ENCODE measurements at regions not wholly inside any gene's neighbourhood (a gene's known extent, or its start where the extent isn't known, plus 50 kb on each side); places are given as distances from the start of the nearest gene placed in this dataset.

GRCh38 chr5:84569307-84569706 is 184.6 kb upstream of the EDIL3 start:
- H3K9ac ChIP-seq (ENCODE audit: low read length), result no peak overlapping the region
- no peak for DNase-seq
- H3K79me2 ChIP-seq (ENCODE audit: control insufficient read depth, insufficient read depth, low read length, poor library complexity), result no peaks in the 10 kb centered on the region
- no peak overlapping the region for H4K8ac ChIP-seq (ENCODE audit: low read depth, low read length)
- WGBS (ENCODE audit: extremely low coverage, insufficient coverage, insufficient read length), result no CpG with 5 or more reads among the region's 1 CpG
- no peak overlapping the region for H3K4ac ChIP-seq (ENCODE audit: low read depth, low read length)
- H3K4me3 ChIP-seq (ENCODE audit: low read depth, low read length), result no peak overlapping the region
- no peaks in the 10 kb centered on the region for H3K27me3 ChIP-seq (ENCODE audit: insufficient read depth, low read length)
- H2BK12ac ChIP-seq (ENCODE audit: low read length), result no peak overlapping the region
- no peak overlapping the region for H3K23ac ChIP-seq (ENCODE audit: low read length)
- no peak overlapping the region for H2AFZ ChIP-seq (ENCODE audit: insufficient read depth, low read length, poor library complexity)
- no peaks in the 10 kb centered on the region for H3K4me1 ChIP-seq (ENCODE audit: control insufficient read depth in 1 of 2, insufficient read depth in 2 of 2, low read length in 2 of 2)
- no peak overlapping the region for H3K14ac ChIP-seq (ENCODE audit: low read length)
- no peak overlapping the region for H2BK120ac ChIP-seq (ENCODE audit: insufficient read depth, low read length, poor library complexity)
- no peak overlapping the region for H2AK5ac ChIP-seq (ENCODE audit: low read length)
- H3K79me1 ChIP-seq (ENCODE audit: low read length), result no peaks in the 10 kb centered on the region
- no peak overlapping the region for H3K18ac ChIP-seq (ENCODE audit: low read length)
- no peak overlapping the region for H3K27ac ChIP-seq (ENCODE audit: low read depth, low read length)
- H2BK5ac ChIP-seq (ENCODE audit: low read depth, low read length, poor library complexity), result no peak overlapping the region
- H3K36me3 ChIP-seq (ENCODE audit: control insufficient read depth in 1 of 2, insufficient read depth in 2 of 2, low read length in 2 of 2), result no peaks in the 10 kb centered on the region
- no peak overlapping the region for H3K4me2 ChIP-seq (ENCODE audit: low read length)
- H3K9me3 ChIP-seq (ENCODE audit: insufficient read depth, low read depth, low read length), result no peaks in the 10 kb centered on the region
- no peak overlapping the region for H4K12ac ChIP-seq (ENCODE audit: low read depth, low read length)
- no peak overlapping the region for H4K91ac ChIP-seq (ENCODE audit: low read depth, low read length)

DNA sequence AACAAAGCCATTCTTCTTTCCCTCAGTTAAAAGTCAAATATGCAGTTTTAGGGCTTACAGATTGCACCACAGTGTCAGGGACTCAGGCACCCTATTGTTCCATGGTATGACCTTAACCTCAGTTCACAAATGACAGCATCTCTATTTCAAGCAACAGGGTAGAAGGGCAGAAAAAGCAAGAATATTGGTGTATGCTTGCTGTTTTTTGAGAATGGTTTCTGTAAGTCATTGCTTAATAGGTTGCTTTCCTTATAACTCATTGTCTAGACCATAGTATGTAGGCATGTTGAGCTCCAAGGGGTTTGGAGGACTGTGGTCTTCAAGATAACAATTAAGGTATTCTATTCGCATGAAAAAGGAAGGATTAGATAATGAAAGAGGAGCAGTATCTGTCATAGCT is 183.5 kb upstream of the EDIL3 start:
- H4K8ac ChIP-seq (ENCODE audit: low read depth, low read length), result no peak overlapping the region
- no peak overlapping the region for H2BK12ac ChIP-seq (ENCODE audit: low read length)
- H3K4me2 ChIP-seq (ENCODE audit: low read length), result no peak overlapping the region
- H3K27ac ChIP-seq (ENCODE audit: low read depth, low read length), result no peak overlapping the region
- no peak for DNase-seq
- H3K14ac ChIP-seq (ENCODE audit: low read length), result no peak overlapping the region
- no peaks in the 10 kb centered on the region for H3K36me3 ChIP-seq (ENCODE audit: control insufficient read depth in 1 of 2, insufficient read depth in 2 of 2, low read length in 2 of 2)
- no peaks in the 10 kb centered on the region for H3K79me1 ChIP-seq (ENCODE audit: low read length)
- no peak overlapping the region for H2AFZ ChIP-seq (ENCODE audit: insufficient read depth, low read length, poor library complexity)
- no CpG with 5 or more reads among the region's 1 CpG for WGBS (ENCODE audit: extremely low coverage, insufficient coverage, insufficient read length)
- no peak overlapping the region for H3K4ac ChIP-seq (ENCODE audit: low read depth, low read length)
- no peak overlapping the region for H4K12ac ChIP-seq (ENCODE audit: low read depth, low read length)
- H2BK5ac ChIP-seq (ENCODE audit: low read depth, low read length, poor library complexity), result no peak overlapping the region
- no peaks in the 10 kb centered on the region for H3K27me3 ChIP-seq (ENCODE audit: insufficient read depth, low read length)
- no peak overlapping the region for H3K23ac ChIP-seq (ENCODE audit: low read length)
- H3K18ac ChIP-seq (ENCODE audit: low read length), result no peak overlapping the region
- H3K4me3 ChIP-seq (ENCODE audit: low read depth, low read length), result no peak overlapping the region
- H3K9me3 ChIP-seq (ENCODE audit: insufficient read depth, low read depth, low read length), result no peaks in the 10 kb centered on the region
- no peaks in the 10 kb centered on the region for H3K79me2 ChIP-seq (ENCODE audit: control insufficient read depth, insufficient read depth, low read length, poor library complexity)
- no peak overlapping the region for H2BK120ac ChIP-seq (ENCODE audit: insufficient read depth, low read length, poor library complexity)
- H3K4me1 ChIP-seq (ENCODE audit: control insufficient read depth in 1 of 2, insufficient read depth in 2 of 2, low read length in 2 of 2), result no peaks in the 10 kb centered on the region
- no peak overlapping the region for H3K9ac ChIP-seq (ENCODE audit: low read length)
- no peak overlapping the region for H2AK5ac ChIP-seq (ENCODE audit: low read length)
- H4K91ac ChIP-seq (ENCODE audit: low read depth, low read length), result no peak overlapping the region

DNA sequence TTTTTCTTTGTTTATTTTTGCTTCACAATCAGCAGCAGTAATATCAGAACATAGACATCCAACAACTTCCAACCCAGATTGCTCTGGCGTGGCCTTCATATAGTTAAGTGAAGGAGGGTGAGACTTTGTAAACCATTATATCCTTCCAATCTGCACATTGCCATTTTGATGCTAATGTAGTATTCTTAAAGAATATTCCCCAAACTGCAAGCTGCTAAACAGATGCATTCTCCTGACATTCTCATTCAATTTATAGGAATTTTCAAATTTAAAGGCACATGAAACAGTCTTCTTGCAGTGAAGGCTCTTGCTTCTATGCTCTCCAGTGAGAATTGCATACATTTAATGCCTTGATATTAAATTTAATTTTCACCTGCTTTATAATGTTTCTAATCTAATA is 181.2 kb upstream of the EDIL3 start:
- no peak overlapping the region for H3K23ac ChIP-seq (ENCODE audit: low read length)
- no CpG with 5 or more reads among the region's 1 CpG for WGBS (ENCODE audit: extremely low coverage, insufficient coverage, insufficient read length)
- no peak overlapping the region for H4K91ac ChIP-seq (ENCODE audit: low read depth, low read length)

GRCh38 chr5:84564321-84565075 is 179.8 kb upstream of the EDIL3 start:
- no peak overlapping the region for H2BK120ac ChIP-seq (ENCODE audit: insufficient read depth, low read length, poor library complexity)
- no peaks in the 10 kb centered on the region for H3K27me3 ChIP-seq (ENCODE audit: insufficient read depth, low read length)
- no peak overlapping the region for H4K12ac ChIP-seq (ENCODE audit: low read depth, low read length)
- no peaks in the 10 kb centered on the region for H3K79me2 ChIP-seq (ENCODE audit: control insufficient read depth, insufficient read depth, low read length, poor library complexity)
- H3K9me3 ChIP-seq (ENCODE audit: insufficient read depth, low read depth, low read length), result no peaks in the 10 kb centered on the region
- H3K4me1 ChIP-seq (ENCODE audit: control insufficient read depth in 1 of 2, insufficient read depth in 2 of 2, low read length in 2 of 2), result no peaks in the 10 kb centered on the region
- H3K27ac ChIP-seq (ENCODE audit: low read depth, low read length), result no peak overlapping the region
- H3K18ac ChIP-seq (ENCODE audit: low read length), result no peak overlapping the region
- no peak overlapping the region for H2BK5ac ChIP-seq (ENCODE audit: low read depth, low read length, poor library complexity)
- no peak overlapping the region for H3K4ac ChIP-seq (ENCODE audit: low read depth, low read length)
- no peak overlapping the region for H2BK12ac ChIP-seq (ENCODE audit: low read length)
- H2AFZ ChIP-seq (ENCODE audit: insufficient read depth, low read length, poor library complexity), result no peak overlapping the region
- no peak overlapping the region for H4K91ac ChIP-seq (ENCODE audit: low read depth, low read length)
- no peak overlapping the region for H2AK5ac ChIP-seq (ENCODE audit: low read length)
- no peak overlapping the region for H3K14ac ChIP-seq (ENCODE audit: low read length)
- WGBS (ENCODE audit: extremely low coverage, insufficient coverage, insufficient read length), result no CpG with 5 or more reads among the region's 3 CpGs
- no peaks in the 10 kb centered on the region for H3K79me1 ChIP-seq (ENCODE audit: low read length)
- H3K4me2 ChIP-seq (ENCODE audit: low read length), result no peak overlapping the region
- no peak overlapping the region for H3K9ac ChIP-seq (ENCODE audit: low read length)
- no peaks in the 10 kb centered on the region for H3K36me3 ChIP-seq (ENCODE audit: control insufficient read depth in 1 of 2, insufficient read depth in 2 of 2, low read length in 2 of 2)
- no peak overlapping the region for H3K23ac ChIP-seq (ENCODE audit: low read length)
- no peak overlapping the region for H4K8ac ChIP-seq (ENCODE audit: low read depth, low read length)
- no peak overlapping the region for H3K4me3 ChIP-seq (ENCODE audit: low read depth, low read length)
- DNase-seq, result no peak

More for the DNA sequence above, 181.2 kb upstream of the EDIL3 start:
- Histone ChIP-seq H2BK120ac (ENCODE audit: insufficient read depth, low read length, poor library complexity) (no peak overlapping the region), H4K12ac (ENCODE audit: low read depth, low read length) (no peak overlapping the region), H3K27ac (ENCODE audit: low read depth, low read length) (no peak overlapping the region), H3K9ac (ENCODE audit: low read length) (no peak overlapping the region), H3K4ac (ENCODE audit: low read depth, low read length) (no peak overlapping the region), H3K36me3 (ENCODE audit: control insufficient read depth in 1 of 2, insufficient read depth in 2 of 2, low read length in 2 of 2) (no peaks in the 10 kb centered on the region), H3K79me2 (ENCODE audit: control insufficient read depth, insufficient read depth, low read length, poor library complexity) (no peaks in the 10 kb centered on the region), H3K27me3 (ENCODE audit: insufficient read depth, low read length) (no peaks in the 10 kb centered on the region), H4K8ac (ENCODE audit: low read depth, low read length) (no peak overlapping the region), H3K4me3 (ENCODE audit: low read depth, low read length) (no peak overlapping the region), H2AK5ac (ENCODE audit: low read length) (no peak overlapping the region), H3K4me1 (ENCODE audit: control insufficient read depth in 1 of 2, insufficient read depth in 2 of 2, low read length in 2 of 2) (no peaks in the 10 kb centered on the region), H3K4me2 (ENCODE audit: low read length) (no peak overlapping the region), H3K18ac (ENCODE audit: low read length) (no peak overlapping the region), H3K9me3 (ENCODE audit: insufficient read depth, low read depth, low read length) (no peaks in the 10 kb centered on the region), H3K14ac (ENCODE audit: low read length) (no peak overlapping the region), H2BK5ac (ENCODE audit: low read depth, low read length, poor library complexity) (no peak overlapping the region), H2AFZ (ENCODE audit: insufficient read depth, low read length, poor library complexity) (no peak overlapping the region), H2BK12ac (ENCODE audit: low read length) (no peak overlapping the region), H3K79me1 (ENCODE audit: low read length) (no peaks in the 10 kb centered on the region)
- no peak for DNase-seq

Measured in trophoblast cell (in vitro differentiated cells and primary cell).